Mesothelial cell of epicardium (in vitro differentiated cells): ENCODE measurements at regions not wholly inside any gene's neighbourhood (a gene's known extent, or its start where the extent isn't known, plus 50 kb on each side); places are given as distances from the start of the nearest gene placed in this dataset.

Source experiments
- DNase-seq, 2 experiments: peaks; one replicate each; pipeline ENCODE4 v3.0.0; 2021; ENCODE audit warnings: low spot score in 2 of 2; ENCODE audit not compliant: unreplicated experiment in 2 of 2
- H3K27ac Mint-ChIP-seq: 2 replicates; pipeline ENCODE4 v1.8.0; 2021; ENCODE audit warnings: mixed read lengths
- H3K27me3 Mint-ChIP-seq: 2 replicates; pipeline ENCODE4 v1.8.0; 2021; ENCODE audit warnings: low read depth, mixed read lengths
- H3K36me3 Mint-ChIP-seq: 2 replicates; pipeline ENCODE4 v1.8.0; 2021; ENCODE audit warnings: mixed read lengths
- H3K4me1 Mint-ChIP-seq: 2 replicates; pipeline ENCODE4 v1.8.0; 2021; ENCODE audit warnings: mixed read lengths
- H3K4me3 Mint-ChIP-seq: 2 replicates; pipeline ENCODE4 v1.8.0; 2021; ENCODE audit warnings: mild to moderate bottlenecking, moderate library complexity, mixed read lengths
- H3K9me3 Mint-ChIP-seq: 2 replicates; pipeline ENCODE4 v1.8.0; 2021; ENCODE audit warnings: mixed read lengths
- CTCF ChIP-seq: fragments of 200-600 bp; sonication (generic); IDR thresholded peaks from one replicate; pipeline ENCODE4 v1.5.0; 2021; ENCODE audit warnings: antibody characterized with exemption; ENCODE audit not compliant: unreplicated experiment

- Mint-ChIP-seq H3K27ac (no peak overlapping the region), H3K27me3 (peaks cover 18% of the 10 kb centered on the region), H3K36me3 (no peaks in the 10 kb centered on the region), H3K9me3 (no peaks in the 10 kb centered on the region), H3K4me3 (no peak overlapping the region), H3K4me1 (no peaks in the 10 kb centered on the region)
- TF ChIP-seq CTCF, result no peak
- DNase-seq, result no peak
Measured at GRCh38 chr19:13585512-13585911, 79.2 kb upstream of the CACNA1A start.

GRCh38 chr19:13583753-13584152, 77.5 kb upstream of the CACNA1A start:
- H3K36me3 Mint-ChIP-seq, result no peaks in the 10 kb centered on the region

GRCh38 chr19:13583114-13583513, 76.8 kb upstream of the CACNA1A start:
- no peak for TF ChIP-seq CTCF
- H3K36me3 Mint-ChIP-seq, result no peaks in the 10 kb centered on the region
- H3K27ac Mint-ChIP-seq, result no peak overlapping the region
- no peak overlapping the region for H3K4me3 Mint-ChIP-seq
- no peak for DNase-seq
- H3K4me1 Mint-ChIP-seq, result no peaks in the 10 kb centered on the region
- H3K9me3 Mint-ChIP-seq, result peaks cover 7% of the 10 kb centered on the region
- peaks cover 15% of the 10 kb centered on the region for H3K27me3 Mint-ChIP-seq

More at GRCh38 chr19:13583753-13584152, 77.5 kb upstream of the CACNA1A start:
- no peak for TF ChIP-seq CTCF
- Mint-ChIP-seq H3K27ac (no peak overlapping the region), H3K9me3 (peaks cover 3% of the 10 kb centered on the region), H3K4me3 (no peak overlapping the region), H3K4me1 (no peaks in the 10 kb centered on the region), H3K27me3 (peaks cover 15% of the 10 kb centered on the region)
- no peak for DNase-seq

GRCh38 chr19:13581576-13581975, 75.3 kb upstream of the CACNA1A start:
- no peaks in the 10 kb centered on the region for H3K36me3 Mint-ChIP-seq
- no peak overlapping the region for H3K4me3 Mint-ChIP-seq
- no peaks in the 10 kb centered on the region for H3K4me1 Mint-ChIP-seq
- H3K27ac Mint-ChIP-seq, result no peak overlapping the region
- no peak for TF ChIP-seq CTCF
- H3K27me3 Mint-ChIP-seq, result peaks cover 7% of the 10 kb centered on the region
- DNase-seq, result no peak
- H3K9me3 Mint-ChIP-seq, result peaks cover 20% of the 10 kb centered on the region

GRCh38 chr19:13579388-13580060, 73.2 kb upstream of the CACNA1A start:
- H3K4me1 Mint-ChIP-seq, result no peaks in the 10 kb centered on the region
- no peak for TF ChIP-seq CTCF
- H3K27ac Mint-ChIP-seq, result no peak overlapping the region
- peaks cover 7% of the 10 kb centered on the region for H3K27me3 Mint-ChIP-seq
- H3K4me3 Mint-ChIP-seq, result no peak overlapping the region
- H3K36me3 Mint-ChIP-seq, result no peaks in the 10 kb centered on the region
- DNase-seq, result no peak
- peaks cover 26% of the 10 kb centered on the region for H3K9me3 Mint-ChIP-seq

GRCh38 chr19:13576726-13577125, 70.4 kb upstream of the CACNA1A start:
- DNase-seq, result no peak
- Mint-ChIP-seq H3K4me3 (no peak overlapping the region), H3K36me3 (no peaks in the 10 kb centered on the region), H3K27ac (no peak overlapping the region), H3K9me3 (peaks cover 26% of the 10 kb centered on the region), H3K4me1 (no peaks in the 10 kb centered on the region), H3K27me3 (peaks cover 13% of the 10 kb centered on the region)
- no peak for TF ChIP-seq CTCF
